Activated T-cell treated with anti-CD3 and anti-CD28 coated beads, Interleukin-2, amount 50 U/mL, for 4 hours (primary cell): ENCODE measurements at regions not wholly inside any gene's neighbourhood (a gene's known extent, or its start where the extent isn't known, plus 50 kb on each side); places are given as distances from the start of the nearest gene placed in this dataset.
"Not testable (repeated sequence)": the region's sequence is repeated elsewhere in the genome, so short reads cannot be mapped to it uniquely, and the experiment has no call there.

Source experiments
- ATAC-seq, 2 donors: fragments of 200-7000 bp; cut with Tn5 transposase; one replicate each; pipeline ENCODE4 v1.10.0; 2021
- DNase-seq: peaks from one replicate; pipeline ENCODE4 v3.0.0-alpha.2; 2020
- H3K27me3 Mint-ChIP-seq: one replicate; pipeline ENCODE4 v1.8.0; 2021; ENCODE audit warnings: low read depth, mixed read lengths
- H3K36me3 Mint-ChIP-seq: one replicate; pipeline ENCODE4 v1.8.0; 2022; ENCODE audit warnings: mixed read lengths; ENCODE audit not compliant: insufficient read depth
- H3K4me1 Mint-ChIP-seq: one replicate; pipeline ENCODE4 v1.8.0; 2021; ENCODE audit warnings: low read depth, mixed read lengths
- H3K4me3 Mint-ChIP-seq: one replicate; pipeline ENCODE4 v1.8.0; 2021; ENCODE audit warnings: mild to moderate bottlenecking, moderate library complexity, mixed read lengths
- H3K9me3 Mint-ChIP-seq: one replicate; pipeline ENCODE4 v1.8.0; 2021; ENCODE audit warnings: mixed read lengths

- no peaks in the 10 kb centered on the region for H3K27me3 Mint-ChIP-seq
- peaks cover 15% of the 10 kb centered on the region for H3K4me1 Mint-ChIP-seq
- ATAC-seq = no peak
- no peaks in the 10 kb centered on the region for H3K36me3 Mint-ChIP-seq
- DNase-seq = no peak
- H3K9me3 Mint-ChIP-seq = peaks cover 7% of the 10 kb centered on the region
- no peak overlapping the region for H3K4me3 Mint-ChIP-seq
These were observed 300.0 kb upstream of the SLC39A10 start for GRCh38 chr2:195356920-195357440.

GRCh38 chr2:195356026-195356425, 301.0 kb upstream of the SLC39A10 start:
- H3K4me3 Mint-ChIP-seq = no peak overlapping the region
- ATAC-seq = no peak
- no peaks in the 10 kb centered on the region for H3K36me3 Mint-ChIP-seq
- H3K4me1 Mint-ChIP-seq = peaks cover 15% of the 10 kb centered on the region
- no peaks in the 10 kb centered on the region for H3K27me3 Mint-ChIP-seq
- peaks cover 7% of the 10 kb centered on the region for H3K9me3 Mint-ChIP-seq
- no peak for DNase-seq

GRCh38 chr2:195352581-195352980, 304.4 kb upstream of the SLC39A10 start:
- Mint-ChIP-seq H3K27me3 (no peaks in the 10 kb centered on the region), H3K4me3 (no peak overlapping the region), H3K36me3 (no peaks in the 10 kb centered on the region), H3K9me3 (peaks cover 10% of the 10 kb centered on the region), H3K4me1 (no peaks in the 10 kb centered on the region)
- DNase-seq (no peak), ATAC-seq (no peak)

GRCh38 chr2:195343942-195344530, 313.0 kb upstream of the SLC39A10 start:
- H3K4me1 Mint-ChIP-seq = no peaks in the 10 kb centered on the region
- no peak for ATAC-seq
- no peak for DNase-seq
- H3K27me3 Mint-ChIP-seq = no peaks in the 10 kb centered on the region
- no peak overlapping the region for H3K4me3 Mint-ChIP-seq
- H3K9me3 Mint-ChIP-seq = peaks cover 3% of the 10 kb centered on the region
- no peaks in the 10 kb centered on the region for H3K36me3 Mint-ChIP-seq

- H3K4me3 Mint-ChIP-seq = no peak overlapping the region
- no peaks in the 10 kb centered on the region for H3K4me1 Mint-ChIP-seq
- no peaks in the 10 kb centered on the region for H3K27me3 Mint-ChIP-seq
- no peaks in the 10 kb centered on the region for H3K9me3 Mint-ChIP-seq
- ATAC-seq (no peak), DNase-seq (no peak)
- H3K36me3 Mint-ChIP-seq = no peaks in the 10 kb centered on the region
These were observed 313.5 kb upstream of the SLC39A10 start for GRCh38 chr2:195343540-195343939.

- no peak for ATAC-seq
- Mint-ChIP-seq H3K36me3 (no peaks in the 10 kb centered on the region), H3K27me3 (no peaks in the 10 kb centered on the region), H3K4me3 (no peak overlapping the region), H3K4me1 (no peaks in the 10 kb centered on the region), H3K9me3 (no peaks in the 10 kb centered on the region)
- no peak for DNase-seq
These were observed 315.0 kb upstream of the SLC39A10 start for GRCh38 chr2:195342061-195342460.

GRCh38 chr2:195338856-195339255, 318.2 kb upstream of the SLC39A10 start:
- Mint-ChIP-seq H3K4me3 (no peak overlapping the region), H3K27me3 (no peaks in the 10 kb centered on the region)

GRCh38 chr2:195337597-195337996, 319.4 kb upstream of the SLC39A10 start:
- H3K27me3 Mint-ChIP-seq = no peaks in the 10 kb centered on the region
- no peaks in the 10 kb centered on the region for H3K4me1 Mint-ChIP-seq
- H3K36me3 Mint-ChIP-seq = no peaks in the 10 kb centered on the region
- H3K4me3 Mint-ChIP-seq = no peak overlapping the region
- DNase-seq (no peak), ATAC-seq (no peak)
- no peaks in the 10 kb centered on the region for H3K9me3 Mint-ChIP-seq

More at GRCh38 chr2:195338856-195339255, 318.2 kb upstream of the SLC39A10 start:
- H3K4me1 Mint-ChIP-seq = no peaks in the 10 kb centered on the region
- no peaks in the 10 kb centered on the region for H3K36me3 Mint-ChIP-seq
- no peak for ATAC-seq
- no peaks in the 10 kb centered on the region for H3K9me3 Mint-ChIP-seq
- no peak for DNase-seq

- H3K4me1 Mint-ChIP-seq = peaks cover 5% of the 10 kb centered on the region
- no peak for DNase-seq
- no peak overlapping the region for H3K4me3 Mint-ChIP-seq
- no peak for ATAC-seq
- H3K27me3 Mint-ChIP-seq = no peaks in the 10 kb centered on the region
- H3K36me3 Mint-ChIP-seq = no peaks in the 10 kb centered on the region
- H3K9me3 Mint-ChIP-seq = no peaks in the 10 kb centered on the region
These were observed 323.2 kb upstream of the SLC39A10 start for GRCh38 chr2:195333869-195334268.

GRCh38 chr2:195331966-195332365, 325.1 kb upstream of the SLC39A10 start:
- Mint-ChIP-seq H3K9me3 (no peaks in the 10 kb centered on the region), H3K4me1 (peaks cover 5% of the 10 kb centered on the region), H3K36me3 (no peaks in the 10 kb centered on the region), H3K27me3 (no peaks in the 10 kb centered on the region), H3K4me3 (no peak overlapping the region)
- no peak for DNase-seq
- no peak for ATAC-seq

GRCh38 chr2:195331129-195331528, 325.9 kb upstream of the SLC39A10 start:
- H3K9me3 Mint-ChIP-seq = no peaks in the 10 kb centered on the region
- H3K36me3 Mint-ChIP-seq = no peaks in the 10 kb centered on the region
- H3K27me3 Mint-ChIP-seq = no peaks in the 10 kb centered on the region
- ATAC-seq (no peak), DNase-seq (no peak)
- H3K4me3 Mint-ChIP-seq = no peak overlapping the region
- peaks cover 5% of the 10 kb centered on the region for H3K4me1 Mint-ChIP-seq

GRCh38 chr2:195330513-195330956, 326.5 kb upstream of the SLC39A10 start:
- ATAC-seq (no peak), DNase-seq (no peak)
- Mint-ChIP-seq H3K36me3 (no peaks in the 10 kb centered on the region), H3K27me3 (no peaks in the 10 kb centered on the region), H3K4me1 (peaks cover 5% of the 10 kb centered on the region), H3K9me3 (no peaks in the 10 kb centered on the region), H3K4me3 (no peak overlapping the region)

GRCh38 chr2:195329784-195330183, 327.2 kb upstream of the SLC39A10 start:
- H3K9me3 Mint-ChIP-seq, H3K4me1 Mint-ChIP-seq, H3K36me3 Mint-ChIP-seq, ATAC-seq, DNase-seq, H3K27me3 Mint-ChIP-seq, H3K4me3 Mint-ChIP-seq: not testable (repeated sequence)

GRCh38 chr2:195326537-195326936, 330.5 kb upstream of the SLC39A10 start:
- H3K4me1 Mint-ChIP-seq = peaks cover 5% of the 10 kb centered on the region
- DNase-seq (no peak), ATAC-seq (no peak)
- H3K4me3 Mint-ChIP-seq = no peak overlapping the region
- H3K36me3 Mint-ChIP-seq = no peaks in the 10 kb centered on the region
- H3K9me3 Mint-ChIP-seq = no peaks in the 10 kb centered on the region
- no peaks in the 10 kb centered on the region for H3K27me3 Mint-ChIP-seq

GRCh38 chr2:195322324-195322723, 334.7 kb upstream of the SLC39A10 start:
- ATAC-seq (no peak), DNase-seq (no peak)
- peaks cover 6% of the 10 kb centered on the region for H3K4me1 Mint-ChIP-seq
- H3K36me3 Mint-ChIP-seq = no peaks in the 10 kb centered on the region
- no peak overlapping the region for H3K4me3 Mint-ChIP-seq
- H3K9me3 Mint-ChIP-seq = no peaks in the 10 kb centered on the region
- no peaks in the 10 kb centered on the region for H3K27me3 Mint-ChIP-seq
